Jurkat, Clone E6-1 (cell line): ENCODE measurements at regions not wholly inside any gene's neighbourhood (a gene's known extent, or its start where the extent isn't known, plus 50 kb on each side); places are given as distances from the start of the nearest gene placed in this dataset.

Source experiments
- DNase-seq: peaks from one replicate; pipeline ENCODE4 v3.0.0-alpha.2; 2011; ENCODE audit warnings: low read depth, low spot score
- H3K4me3 ChIP-seq: 2 replicates; pipeline ENCODE4 v1.5.1; 2011; ENCODE audit warnings: mild to moderate bottlenecking, low read length, control low read depth, moderate library complexity

GRCh38 chr7:9869151-9869550, 1104.5 kb upstream of the PHF14 start:
- H3K4me3 ChIP-seq, result no peak overlapping the region
- DNase-seq, result no peak

GRCh38 chr7:9869566-9869965, 1104.1 kb upstream of the PHF14 start:
- no peak for DNase-seq
- no peak overlapping the region for H3K4me3 ChIP-seq

- DNase-seq, result no peak
- H3K4me3 ChIP-seq, result no peak overlapping the region
Measured at GRCh38 chr7:9870674-9871073, 1103.0 kb upstream of the PHF14 start.

- H3K4me3 ChIP-seq, result no peak overlapping the region
- DNase-seq, result no peak
Measured at GRCh38 chr7:9874182-9874581, 1099.5 kb upstream of the PHF14 start.

GRCh38 chr7:9876053-9876452, 1097.6 kb upstream of the PHF14 start:
- no peak for DNase-seq
- H3K4me3 ChIP-seq, result no peak overlapping the region

- no peak overlapping the region for H3K4me3 ChIP-seq
- DNase-seq, result no peak
Measured at GRCh38 chr7:9889554-9889953, 1084.1 kb upstream of the PHF14 start.

GRCh38 chr7:9890092-9890491, 1083.6 kb upstream of the PHF14 start:
- no peak for DNase-seq
- no peak overlapping the region for H3K4me3 ChIP-seq

- no peak for DNase-seq
- H3K4me3 ChIP-seq, result no peak overlapping the region
Measured at GRCh38 chr7:9891056-9891455, 1082.6 kb upstream of the PHF14 start.

- no peak for DNase-seq
- H3K4me3 ChIP-seq, result no peak overlapping the region
Measured at GRCh38 chr7:9900339-9900738, 1073.3 kb upstream of the PHF14 start.

GRCh38 chr7:9921326-9921725, 1052.3 kb upstream of the PHF14 start:
- H3K4me3 ChIP-seq, result no peak overlapping the region
- no peak for DNase-seq

- no peak overlapping the region for H3K4me3 ChIP-seq
- no peak for DNase-seq
Measured at GRCh38 chr7:9937944-9938631, 1035.6 kb upstream of the PHF14 start.

- H3K4me3 ChIP-seq, result no peak overlapping the region
- DNase-seq, result no peak
Measured at GRCh38 chr7:9939176-9939575, 1034.5 kb upstream of the PHF14 start.

- no peak for DNase-seq
- H3K4me3 ChIP-seq, result no peak overlapping the region
Measured at GRCh38 chr7:9945131-9945530, 1028.5 kb upstream of the PHF14 start.

- H3K4me3 ChIP-seq, result no peak overlapping the region
- DNase-seq, result no peak
Measured at GRCh38 chr7:9945857-9946256, 1027.8 kb upstream of the PHF14 start.

- no peak overlapping the region for H3K4me3 ChIP-seq
- no peak for DNase-seq
Measured at GRCh38 chr7:9955138-9955537, 1018.5 kb upstream of the PHF14 start.

GRCh38 chr7:9958486-9958885, 1015.2 kb upstream of the PHF14 start:
- no peak overlapping the region for H3K4me3 ChIP-seq
- no peak for DNase-seq

GRCh38 chr7:9960460-9960859, 1013.2 kb upstream of the PHF14 start:
- DNase-seq, result no peak
- H3K4me3 ChIP-seq, result no peak overlapping the region

GRCh38 chr7:9961161-9961922, 1012.3 kb upstream of the PHF14 start:
- no peak overlapping the region for H3K4me3 ChIP-seq
- DNase-seq, result no peak

- DNase-seq, result no peak
- H3K4me3 ChIP-seq, result no peak overlapping the region
Measured at GRCh38 chr7:9962742-9963141, 1010.9 kb upstream of the PHF14 start.

GRCh38 chr7:9978106-9979064, 995.3 kb upstream of the PHF14 start:
- DNase-seq, result no peak

More at GRCh38 chr7:9978106-9979064, 995.3 kb upstream of the PHF14 start:
- no peak overlapping the region for H3K4me3 ChIP-seq
